ENCODE measurements at regions not wholly inside any gene's neighbourhood (a gene's known extent, or its start where the extent isn't known, plus 50 kb on each side); places are given as distances from the start of the nearest gene placed in this dataset.
A peak's percentile ranks its signal among the peaks of the same experiment; 100 is the strongest.
"Not testable (repeated sequence)": the region's sequence is repeated elsewhere in the genome, so short reads cannot be mapped to it uniquely, and the experiment has no call there.

DNA sequence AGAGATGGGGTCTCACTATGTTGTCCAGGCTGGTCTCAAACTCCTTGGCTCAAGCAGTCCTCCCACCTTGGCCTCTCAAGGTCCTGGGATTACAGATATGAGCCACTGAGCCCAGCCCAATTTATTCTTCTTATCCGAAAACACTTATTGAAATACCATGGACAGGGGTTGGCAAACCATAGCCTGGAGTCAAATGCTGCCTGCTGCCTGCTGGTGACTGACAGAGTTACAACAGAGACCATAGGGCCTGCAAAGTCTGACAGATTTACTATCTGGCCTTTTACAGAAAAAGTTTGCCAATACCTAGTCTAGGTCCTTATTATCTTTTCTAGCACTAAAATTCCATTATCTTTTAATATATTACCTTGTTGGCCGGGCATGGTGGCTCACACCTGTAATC is 87.1 kb upstream of the ZNF281 start:
- no peak for DNase-seq (ENCODE audit: low read depth)

DNA sequence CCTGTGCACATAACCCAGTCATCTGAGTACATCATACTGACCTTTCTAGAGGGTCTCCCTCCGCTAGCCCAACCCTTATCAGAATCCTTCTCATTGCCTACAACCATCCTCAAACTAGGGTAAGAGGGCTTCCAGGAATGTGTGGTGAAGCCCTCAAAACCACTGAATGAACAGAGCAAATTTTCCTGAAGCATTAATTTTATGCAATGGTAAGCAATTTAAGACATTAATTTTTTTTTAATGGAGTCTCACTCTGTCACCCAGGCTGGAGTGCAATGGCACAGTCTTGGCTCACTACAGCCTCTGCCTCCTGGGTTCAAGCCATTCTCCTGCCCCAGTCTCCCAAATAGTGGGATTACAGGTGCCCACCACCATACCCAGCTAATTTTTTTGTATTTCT is 86.1 kb upstream of the ZNF281 start:
- no peak for DNase-seq (ENCODE audit: low read depth)

DNA sequence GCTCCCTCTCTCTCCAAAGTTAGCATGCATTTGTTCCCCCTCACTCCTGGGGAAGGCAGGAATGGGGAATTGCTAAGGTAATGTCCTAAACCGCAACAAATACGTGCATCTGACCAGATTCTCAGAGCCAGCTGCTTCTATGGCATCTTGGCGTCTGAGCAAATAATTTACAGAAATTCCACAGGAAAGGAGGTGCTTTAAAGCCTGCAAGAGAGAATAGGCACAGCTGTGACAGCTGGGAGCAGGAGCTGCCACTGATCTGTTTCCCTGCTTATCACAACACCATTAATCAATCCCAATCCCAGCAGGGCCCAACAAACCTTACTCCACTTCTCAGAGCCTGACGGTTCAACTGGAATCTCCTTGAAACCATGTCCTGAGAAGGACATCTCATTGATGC is 83.5 kb upstream of the ZNF281 start:
- no peak for DNase-seq (ENCODE audit: low read depth)

DNA sequence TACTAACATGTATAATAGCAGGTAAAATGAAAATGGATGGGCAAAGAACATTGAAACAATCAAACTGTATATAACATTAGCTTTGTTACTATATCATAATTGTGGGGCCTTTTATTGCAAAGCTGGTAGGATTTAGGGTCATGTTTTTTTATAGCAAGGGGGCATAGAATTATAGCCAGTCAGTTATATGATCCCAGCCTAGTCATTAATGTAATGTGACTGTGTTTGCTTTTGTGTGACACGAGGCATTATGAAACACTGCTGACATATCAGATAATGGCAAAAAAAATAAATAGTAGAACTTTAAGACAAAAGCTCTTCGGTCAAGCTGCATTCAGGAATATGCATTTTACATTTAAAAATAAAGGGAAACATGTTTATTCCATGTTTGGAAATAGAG is 81.3 kb upstream of the ZNF281 start:
- no peak for DNase-seq (ENCODE audit: low read depth)

DNA sequence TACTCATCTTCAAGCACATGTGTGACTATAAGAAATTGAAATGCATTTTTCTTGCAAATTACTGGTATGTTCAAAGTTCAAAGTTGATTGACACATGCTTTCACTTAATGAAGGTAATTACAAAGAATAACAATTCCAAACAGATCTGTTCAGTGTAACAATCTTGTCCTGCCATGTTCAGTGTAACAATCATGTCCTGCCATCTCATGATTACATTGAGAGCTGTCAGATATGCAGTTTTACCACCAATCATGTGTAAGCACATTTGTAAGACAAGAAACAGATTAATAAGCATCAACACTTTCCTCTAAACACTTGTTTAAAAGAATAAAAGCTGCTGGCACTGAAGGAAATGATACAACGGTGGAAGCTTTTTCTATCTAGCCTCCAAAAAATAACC is 80.3 kb upstream of the ZNF281 start:
- no peak for DNase-seq (ENCODE audit: low read depth)

DNA sequence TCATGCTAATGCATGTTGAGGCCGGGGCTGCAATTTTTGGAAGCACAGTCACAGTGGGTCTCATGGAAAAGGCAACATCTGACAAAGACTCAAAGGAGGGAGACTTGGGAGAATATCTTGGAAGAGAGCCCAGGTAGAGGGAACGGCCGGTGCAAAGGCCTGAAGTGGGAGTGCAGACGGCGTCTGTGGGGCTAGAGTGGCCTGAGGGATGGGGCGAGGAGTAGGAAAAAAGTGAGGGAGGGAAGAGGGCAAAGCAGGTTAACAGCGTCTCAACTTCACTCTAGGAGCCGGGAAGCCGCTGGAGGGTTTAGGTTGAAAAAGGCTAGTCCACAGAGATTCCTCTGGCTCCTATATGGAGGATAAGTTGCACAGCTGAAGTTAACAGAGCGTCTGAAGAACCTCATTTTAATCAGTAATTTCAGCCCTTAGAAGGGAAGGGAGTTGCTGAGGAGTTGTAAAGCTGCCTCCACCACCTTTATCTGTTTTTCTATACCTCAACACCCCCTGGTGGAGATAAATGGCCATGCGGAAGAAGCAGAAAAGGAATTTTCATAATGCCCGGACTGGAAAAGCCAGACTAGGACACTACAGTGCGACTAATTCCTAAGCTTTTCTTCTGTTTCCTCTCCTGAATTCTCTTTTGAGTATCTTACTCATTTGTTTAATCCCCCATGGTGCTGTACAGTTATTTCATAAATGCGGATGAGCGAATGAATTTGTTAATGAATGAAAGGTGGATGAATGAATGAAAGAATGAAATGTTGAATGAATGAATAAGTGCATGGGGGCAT is 78.7 kb upstream of the ZNF281 start:
- DNase-seq (ENCODE audit: low read depth): peak; percentile 86

DNA sequence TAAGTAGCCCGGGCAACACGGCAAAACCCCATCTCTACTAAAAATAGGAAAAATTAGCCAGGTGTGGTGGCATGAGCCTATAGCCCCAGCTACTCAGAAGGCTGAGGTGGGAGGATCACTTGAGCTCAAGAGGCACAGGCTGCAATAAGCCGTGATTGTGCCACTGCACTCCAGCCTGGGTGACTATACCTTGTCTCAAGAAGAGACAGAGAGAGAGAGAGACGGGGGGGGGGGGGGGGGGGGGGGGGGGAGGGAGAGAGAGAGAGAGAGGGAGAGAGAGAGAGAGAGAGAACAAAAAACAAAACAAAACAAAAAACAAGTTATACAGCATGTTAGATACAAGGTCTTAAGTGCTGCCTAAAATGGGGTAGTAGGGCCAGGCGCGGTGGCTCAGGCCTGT is 77.8 kb upstream of the ZNF281 start:
- no peak for DNase-seq (ENCODE audit: low read depth)

DNA sequence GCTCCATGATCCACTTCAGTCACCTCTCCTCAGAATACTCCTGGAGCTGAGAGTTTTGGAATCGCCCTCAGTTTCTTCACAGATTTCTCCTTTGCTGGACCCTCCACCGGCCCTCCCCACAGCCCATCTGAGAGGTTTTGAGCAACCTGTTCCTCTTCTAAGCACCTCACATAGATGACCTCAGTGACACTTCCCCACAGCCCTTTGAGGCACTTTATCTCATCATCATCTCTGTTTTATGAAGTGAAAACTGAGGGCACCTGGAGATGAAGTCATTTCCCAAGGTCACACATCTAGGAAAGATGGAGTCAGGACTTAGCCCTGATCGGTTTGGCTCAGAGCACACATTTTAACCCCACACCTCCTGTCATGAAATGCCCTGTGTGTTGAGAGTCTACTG is 76.8 kb upstream of the ZNF281 start:
- DNase-seq (ENCODE audit: low read depth): no peak

DNA sequence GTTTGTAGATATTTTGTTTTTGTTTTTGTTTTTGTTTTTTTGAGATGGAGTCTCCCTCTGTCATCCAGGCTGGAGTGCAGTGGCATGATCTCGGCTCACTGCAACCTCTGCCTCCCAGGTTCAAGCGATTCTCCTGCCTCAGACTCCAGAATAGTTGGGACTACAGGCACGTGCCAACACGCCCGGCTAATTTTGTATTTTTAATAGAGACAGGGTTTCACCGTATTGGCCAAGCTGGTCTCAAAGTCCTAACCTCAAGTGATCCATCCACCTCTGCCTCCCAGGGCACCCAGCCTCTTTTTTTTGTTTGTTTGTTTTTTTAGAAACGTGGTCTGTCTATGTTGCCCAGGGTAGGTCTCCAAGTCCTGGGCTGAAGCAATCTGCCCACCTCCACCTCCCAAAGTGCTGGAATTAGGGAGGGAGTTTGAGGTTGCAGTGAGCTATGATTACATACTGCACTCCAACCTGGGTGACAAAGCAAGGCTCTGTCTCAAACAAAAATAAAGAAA is 74.7 kb upstream of the ZNF281 start:
- DNase-seq (ENCODE audit: low read depth): not testable (repeated sequence)

DNA sequence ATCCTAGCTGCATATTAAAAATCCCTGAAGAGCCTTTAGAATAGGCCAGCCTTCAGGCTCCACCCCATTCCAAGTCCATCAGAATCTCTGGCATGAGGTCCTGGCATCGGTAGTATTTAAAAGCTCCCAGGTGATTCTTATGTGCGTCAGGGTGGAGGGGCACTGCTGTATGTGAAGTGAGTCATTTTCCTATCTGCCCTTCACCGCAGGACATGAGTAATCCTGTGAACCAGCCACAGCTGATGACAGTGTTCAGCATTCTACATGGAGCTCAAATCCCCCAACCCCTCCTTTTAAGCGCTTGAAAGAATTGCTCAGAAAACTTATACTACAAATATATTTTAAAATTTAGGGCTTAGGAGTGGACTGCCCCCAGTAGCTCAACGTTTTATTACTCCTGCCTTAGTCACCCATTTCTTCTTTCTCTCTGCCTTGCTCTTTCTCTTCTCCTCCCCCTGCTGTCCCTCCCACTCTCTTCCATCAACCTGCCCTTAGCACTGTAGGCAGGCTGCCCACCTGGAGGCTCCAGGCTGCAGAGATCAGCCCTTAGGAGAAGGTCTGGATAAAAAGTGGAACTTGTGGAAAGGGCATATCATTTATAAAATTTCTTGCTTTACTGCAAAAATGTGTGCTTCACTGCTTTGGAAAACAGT is 73.8 kb upstream of the ZNF281 start:
- DNase-seq (ENCODE audit: low read depth): peak; percentile 98

DNA sequence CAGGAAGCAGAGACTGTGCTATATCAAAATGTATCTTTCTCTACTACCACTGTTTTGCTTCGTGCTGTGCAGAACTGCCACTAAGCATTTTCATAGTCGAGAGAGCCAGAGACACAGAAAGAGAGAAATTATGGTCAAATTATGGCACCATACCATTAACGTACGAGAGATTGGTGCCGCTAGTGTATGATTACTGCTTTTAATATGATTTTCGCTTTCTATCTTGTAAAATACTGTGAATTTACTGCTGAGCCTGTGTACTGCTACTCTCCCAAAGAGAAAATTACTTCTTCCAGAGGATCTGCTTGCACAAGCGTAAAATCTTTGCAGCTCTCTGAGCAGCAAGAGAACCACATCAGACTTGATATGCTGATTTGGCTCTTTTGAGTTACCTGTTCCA is 71.1 kb upstream of the ZNF281 start:
- DNase-seq (ENCODE audit: low read depth): no peak

DNA sequence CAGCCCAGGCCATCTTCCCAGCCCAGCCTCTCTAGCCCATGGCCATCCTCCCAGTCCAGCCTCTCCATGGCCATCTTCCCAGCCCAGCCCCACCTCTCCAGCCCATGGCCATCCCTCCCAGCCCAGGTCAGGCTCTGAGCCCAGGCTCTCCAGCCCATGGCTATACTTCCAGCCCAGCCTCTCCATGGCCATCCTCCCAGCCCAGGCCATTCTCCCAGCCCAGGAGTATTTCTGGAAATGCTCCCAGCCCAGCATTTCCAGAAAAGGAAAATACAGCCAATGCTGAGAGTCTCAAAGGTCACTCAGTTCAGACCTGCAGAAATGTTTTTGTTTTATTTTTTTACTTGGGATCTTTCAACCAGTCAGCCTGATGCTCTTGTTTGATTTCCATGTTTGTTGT is 70.0 kb upstream of the ZNF281 start:
- no peak for DNase-seq (ENCODE audit: low read depth)

DNA sequence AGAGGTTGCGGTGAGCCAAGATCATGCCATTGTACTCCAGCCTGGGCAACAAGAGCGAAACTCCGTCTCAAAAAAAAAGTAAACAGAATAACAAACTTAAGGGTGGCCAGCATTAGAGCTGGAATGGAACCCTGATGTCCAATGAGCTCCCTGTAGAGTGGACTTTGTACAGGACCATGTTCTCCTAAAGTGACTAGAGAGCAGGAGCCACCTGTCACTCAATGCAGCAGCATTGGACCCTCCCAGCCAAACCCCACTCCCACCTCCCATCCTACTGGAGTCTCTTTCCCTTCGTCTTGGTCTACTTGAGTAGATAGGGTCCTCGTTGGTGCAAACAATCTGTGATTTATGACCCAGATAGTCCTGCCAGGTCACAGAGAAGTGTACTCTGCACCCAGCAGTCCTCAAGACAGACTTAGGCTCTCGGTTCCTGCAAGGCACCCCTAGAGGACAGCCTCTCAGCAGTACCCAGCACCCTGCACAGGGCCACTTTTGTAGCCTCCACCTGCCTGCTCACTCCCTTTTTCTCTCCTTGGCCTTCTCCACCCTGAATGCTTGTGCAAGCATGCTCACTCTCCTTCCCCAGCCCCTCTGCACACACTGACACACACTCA is 69.2 kb upstream of the ZNF281 start:
- DNase-seq (ENCODE audit: low read depth): no peak

DNA sequence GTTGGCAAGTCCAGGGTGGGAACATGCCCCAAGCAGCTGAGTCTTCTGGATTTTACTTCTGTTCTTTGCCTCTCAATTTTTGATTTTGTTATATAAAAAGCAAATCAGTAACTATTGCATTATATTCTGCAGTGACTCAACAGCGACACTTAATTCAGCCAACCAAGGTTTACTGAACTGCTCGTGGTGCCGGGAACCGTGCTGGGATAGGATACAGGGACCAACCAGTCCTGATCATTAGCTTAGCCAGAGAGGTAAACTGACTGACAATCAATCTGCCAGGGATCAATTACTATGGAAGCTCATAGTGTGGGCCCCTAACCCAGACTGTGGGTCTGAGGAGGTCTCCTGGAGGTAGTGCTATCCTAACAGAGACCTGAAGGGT is 68.4 kb upstream of the ZNF281 start:
- DNase-seq (ENCODE audit: low read depth): no peak

DNA sequence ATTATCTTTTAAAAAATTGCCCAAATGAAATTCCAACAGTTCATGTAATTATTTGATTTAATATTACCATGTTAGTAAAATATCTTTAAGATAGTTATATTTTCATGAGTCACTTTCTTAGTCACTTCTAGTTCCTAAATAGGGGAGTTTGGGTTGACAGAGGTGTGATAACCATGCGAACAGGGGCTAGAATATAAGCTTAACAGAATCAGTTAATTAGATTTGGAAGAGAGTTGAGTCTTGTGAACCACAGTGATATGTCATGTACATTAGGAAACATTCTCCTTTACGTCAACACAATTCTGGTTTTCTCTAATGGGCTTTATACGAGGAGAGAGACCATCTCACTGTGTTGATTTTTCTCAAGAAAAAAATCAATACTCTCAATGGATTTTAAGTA is 64.8 kb upstream of the ZNF281 start:
- DNase-seq (ENCODE audit: low read depth): no peak

DNA sequence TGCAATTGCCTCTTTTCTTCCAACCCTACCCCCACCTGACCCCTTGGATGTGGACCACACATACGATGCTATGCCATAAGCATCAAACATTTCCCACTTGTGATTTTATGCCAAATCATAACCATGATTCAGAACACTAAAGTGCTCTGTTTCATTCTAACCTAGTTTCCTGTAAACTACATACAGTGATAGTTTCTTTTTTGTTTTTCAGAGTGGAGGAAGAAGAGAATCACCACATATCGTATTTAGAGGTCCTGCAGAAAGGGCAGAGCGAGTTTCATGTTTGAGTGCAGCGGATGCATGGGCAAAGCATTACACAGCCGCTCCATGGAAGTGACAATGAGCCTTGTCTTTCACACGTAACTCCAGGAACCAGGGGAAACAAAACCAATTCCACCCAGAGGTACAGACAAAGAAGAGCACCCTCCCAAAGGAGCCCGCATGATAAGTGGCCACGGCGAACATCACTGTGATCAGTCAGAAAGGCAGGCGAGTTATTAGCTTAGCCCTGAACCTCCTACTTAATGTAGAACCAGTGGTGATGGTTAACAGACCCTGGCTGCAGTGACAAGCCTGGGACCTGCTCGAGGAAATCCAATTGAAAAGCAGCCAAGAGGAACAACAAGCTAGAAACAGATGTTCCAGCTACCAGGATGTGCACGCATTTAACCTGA is 64.0 kb upstream of the ZNF281 start:
- no peak for DNase-seq (ENCODE audit: low read depth)

DNA sequence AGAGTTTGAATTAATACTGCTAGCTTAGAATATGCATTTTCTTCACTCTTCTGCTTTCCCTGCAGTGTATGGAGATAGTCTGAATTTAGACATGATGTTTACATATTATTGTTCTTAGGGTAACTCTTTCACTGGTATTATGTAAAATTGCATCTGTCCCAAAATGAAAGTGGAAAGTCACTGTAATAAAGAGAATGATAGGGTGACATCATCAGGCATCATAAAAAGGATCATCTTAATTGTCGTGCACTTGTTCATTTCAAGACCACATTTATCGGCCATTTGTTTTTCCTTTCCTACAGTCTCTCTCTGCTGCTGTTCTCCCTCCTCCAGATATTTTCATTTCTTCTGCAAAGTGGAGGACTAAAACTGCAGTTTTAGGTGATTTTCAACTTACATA is 61.9 kb upstream of the ZNF281 start:
- no peak for DNase-seq (ENCODE audit: low read depth)

DNA sequence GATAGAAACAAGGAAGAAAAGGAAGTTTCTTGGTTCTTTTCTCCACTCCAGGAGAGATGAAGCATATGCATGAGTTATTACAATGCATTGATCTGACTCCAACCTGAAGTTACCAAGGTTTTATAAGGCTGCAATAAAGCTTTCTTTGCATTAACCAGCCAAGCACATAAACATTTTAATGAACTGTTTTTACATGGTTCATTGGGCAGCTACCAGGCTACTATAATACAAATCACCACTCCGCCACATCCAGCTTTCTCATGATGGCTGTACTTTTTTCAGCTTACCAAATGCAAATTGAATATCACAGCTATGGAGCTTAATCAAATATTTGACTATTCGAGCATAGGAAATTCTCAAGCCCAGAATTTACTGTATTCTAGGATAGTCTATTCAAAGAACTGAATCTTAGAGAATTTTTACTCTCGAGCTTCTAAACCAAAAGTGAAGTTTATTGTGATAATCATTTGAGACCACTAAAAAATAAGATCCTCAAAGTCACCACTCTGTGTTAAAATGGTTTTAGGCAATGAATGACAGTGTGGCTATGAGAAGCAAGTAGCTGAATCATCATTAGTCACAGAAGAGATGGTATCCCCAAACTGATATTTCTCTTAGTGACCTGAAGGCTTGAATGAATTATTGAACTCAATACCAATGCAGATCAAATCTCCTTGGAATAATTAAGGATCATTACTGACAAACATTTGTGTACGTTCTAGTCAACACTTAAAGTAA is 58.6 kb upstream of the ZNF281 start:
- peak; percentile 60 for DNase-seq (ENCODE audit: low read depth)

DNA sequence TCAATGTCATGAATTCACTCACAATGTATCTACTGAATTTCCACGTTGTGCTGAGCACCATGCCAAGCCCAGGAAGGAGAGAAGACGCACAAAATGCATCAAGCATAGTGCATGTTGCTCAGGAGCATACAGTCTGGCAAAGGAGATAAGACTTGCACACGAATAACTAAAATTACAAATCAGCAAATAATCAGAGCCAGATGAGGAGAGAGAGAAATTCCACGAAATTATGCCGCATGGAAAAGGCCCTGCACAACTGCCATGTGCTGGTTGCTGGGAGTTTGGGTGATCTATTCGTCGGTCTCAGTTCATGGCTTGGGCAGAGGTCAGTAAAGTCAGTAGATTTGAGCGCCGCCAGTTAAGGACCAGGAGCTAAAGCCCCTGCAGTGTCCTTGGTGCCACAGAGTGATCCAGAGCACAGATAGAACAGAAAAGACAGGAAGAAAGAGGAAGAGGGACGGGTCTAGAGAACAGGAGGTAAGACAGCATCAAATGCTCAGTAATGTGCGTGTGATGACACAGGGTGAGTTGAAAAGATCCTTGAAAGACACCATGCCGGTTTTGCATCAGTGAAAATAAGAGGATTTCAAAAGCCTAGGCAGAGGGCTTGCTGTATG is 55.1 kb upstream of the ZNF281 start:
- no peak for DNase-seq (ENCODE audit: low read depth)

Measured in ELR (cell line).